GM23248 (cell line): ENCODE measurements at regions not wholly inside any gene's neighbourhood (a gene's known extent, or its start where the extent isn't known, plus 50 kb on each side); places are given as distances from the start of the nearest gene placed in this dataset.

Experiments
- EZH2 ChIP-seq: fragments of 200-600 bp; sonication (generic); IDR thresholded peaks from 2 replicates; pipeline ENCODE4 v1.6.1; 2018; ENCODE audit warnings: antibody characterized with exemption, mild to moderate bottlenecking; ENCODE audit not compliant: insufficient read depth, poor library complexity, severe bottlenecking
- EZH2phosphoT487 ChIP-seq: fragments of 200-600 bp; sonication (generic); IDR thresholded peaks from 2 replicates; pipeline ENCODE4 v1.6.1; 2018; ENCODE audit warnings: antibody characterized with exemption, moderate library complexity, mild to moderate bottlenecking, low read depth; ENCODE audit not compliant: insufficient read depth

- TF ChIP-seq EZH2 (no peak), EZH2phosphoT487 (no peak)
These were observed 562.4 kb upstream of the ZFP42 start for GRCh38 chr4:187433141-187433540.
